ENCODE measurements at regions not wholly inside any gene's neighbourhood (a gene's known extent, or its start where the extent isn't known, plus 50 kb on each side); places are given as distances from the start of the nearest gene placed in this dataset.
"Not testable (repeated sequence)": the region's sequence is repeated elsewhere in the genome, so short reads cannot be mapped to it uniquely, and the experiment has no call there.

DNA sequence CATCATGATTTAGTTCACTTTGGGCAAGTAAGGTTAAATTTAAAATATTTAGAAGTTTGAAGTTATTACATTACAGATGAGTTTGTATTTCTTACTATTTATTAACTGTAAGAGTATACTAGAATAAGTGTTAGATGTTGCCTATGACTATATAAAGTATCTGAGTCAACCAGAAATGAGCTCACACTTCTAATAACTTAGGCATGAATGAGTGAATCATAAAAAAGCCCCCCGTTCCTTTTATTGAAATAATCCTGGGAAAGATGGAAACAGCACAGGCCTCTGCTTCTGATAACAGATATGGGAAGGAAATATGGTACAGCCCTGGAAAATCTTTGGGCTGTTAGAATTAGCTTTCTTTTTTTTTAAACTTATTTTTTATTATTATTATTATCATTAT, 66.6 kb upstream of the TGFBR2 start:
- peaks cover 22% of the 10 kb centered on the region for H3K9me3 Mint-ChIP-seq
- DNase-seq (ENCODE audit: low spot score) (no peak), ATAC-seq (no peak)
- TF ChIP-seq, protein P1, sequence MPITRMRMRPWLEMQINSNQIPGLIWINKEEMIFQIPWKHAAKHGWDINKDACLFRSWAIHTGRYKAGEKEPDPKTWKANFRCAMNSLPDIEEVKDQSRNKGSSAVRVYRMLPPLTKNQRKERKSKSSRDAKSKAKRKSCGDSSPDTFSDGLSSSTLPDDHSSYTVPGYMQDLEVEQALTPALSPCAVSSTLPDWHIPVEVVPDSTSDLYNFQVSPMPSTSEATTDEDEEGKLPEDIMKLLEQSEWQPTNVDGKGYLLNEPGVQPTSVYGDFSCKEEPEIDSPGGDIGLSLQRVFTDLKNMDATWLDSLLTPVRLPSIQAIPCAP (CRISPR knock-in tag; IDR thresholded peaks at IDR 0.05) = no peak
- TF ChIP-seq GTF2I (CRISPR knock-in tag; conservative IDR thresholded peaks at IDR 0.05) = no peak
- TF ChIP-seq, protein P2, sequence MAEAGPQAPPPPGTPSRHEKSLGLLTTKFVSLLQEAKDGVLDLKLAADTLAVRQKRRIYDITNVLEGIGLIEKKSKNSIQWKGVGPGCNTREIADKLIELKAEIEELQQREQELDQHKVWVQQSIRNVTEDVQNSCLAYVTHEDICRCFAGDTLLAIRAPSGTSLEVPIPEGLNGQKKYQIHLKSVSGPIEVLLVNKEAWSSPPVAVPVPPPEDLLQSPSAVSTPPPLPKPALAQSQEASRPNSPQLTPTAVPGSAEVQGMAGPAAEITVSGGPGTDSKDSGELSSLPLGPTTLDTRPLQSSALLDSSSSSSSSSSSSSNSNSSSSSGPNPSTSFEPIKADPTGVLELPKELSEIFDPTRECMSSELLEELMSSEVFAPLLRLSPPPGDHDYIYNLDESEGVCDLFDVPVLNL (CRISPR knock-in tag; IDR thresholded peaks at IDR 0.05; ENCODE audit: borderline replicate concordance, low read depth) = no peak
- TF ChIP-seq, protein P3, sequence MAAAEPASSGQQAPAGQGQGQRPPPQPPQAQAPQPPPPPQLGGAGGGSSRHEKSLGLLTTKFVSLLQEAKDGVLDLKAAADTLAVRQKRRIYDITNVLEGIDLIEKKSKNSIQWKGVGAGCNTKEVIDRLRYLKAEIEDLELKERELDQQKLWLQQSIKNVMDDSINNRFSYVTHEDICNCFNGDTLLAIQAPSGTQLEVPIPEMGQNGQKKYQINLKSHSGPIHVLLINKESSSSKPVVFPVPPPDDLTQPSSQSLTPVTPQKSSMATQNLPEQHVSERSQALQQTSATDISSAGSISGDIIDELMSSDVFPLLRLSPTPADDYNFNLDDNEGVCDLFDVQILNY (CRISPR knock-in tag; IDR thresholded peaks at IDR 0.05) = no peak
- TF ChIP-seq, protein P4, sequence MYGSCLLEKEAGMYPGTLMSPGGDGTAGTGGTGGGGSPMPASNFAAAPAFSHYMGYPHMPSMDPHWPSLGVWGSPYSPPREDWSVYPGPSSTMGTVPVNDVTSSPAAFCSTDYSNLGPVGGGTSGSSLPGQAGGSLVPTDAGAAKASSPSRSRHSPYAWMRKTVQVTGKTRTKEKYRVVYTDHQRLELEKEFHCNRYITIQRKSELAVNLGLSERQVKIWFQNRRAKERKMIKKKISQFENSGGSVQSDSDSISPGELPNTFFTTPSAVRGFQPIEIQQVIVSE (CRISPR knock-in tag; IDR thresholded peaks at IDR 0.05; ENCODE audit: borderline replicate concordance) = no peak
- TF ChIP-seq ZNF423 (CRISPR knock-in tag; IDR thresholded peaks at IDR 0.05) = no peak
- TF ChIP-seq ZNF219 (CRISPR knock-in tag; IDR thresholded peaks at IDR 0.05; ENCODE audit: borderline replicate concordance) = no peak
- no peak for TF ChIP-seq EMX1 (CRISPR knock-in tag; IDR thresholded peaks at IDR 0.05)
- no peak for TF ChIP-seq ZNF671 (CRISPR knock-in tag; IDR thresholded peaks at IDR 0.05)
- TF ChIP-seq, protein P5, sequence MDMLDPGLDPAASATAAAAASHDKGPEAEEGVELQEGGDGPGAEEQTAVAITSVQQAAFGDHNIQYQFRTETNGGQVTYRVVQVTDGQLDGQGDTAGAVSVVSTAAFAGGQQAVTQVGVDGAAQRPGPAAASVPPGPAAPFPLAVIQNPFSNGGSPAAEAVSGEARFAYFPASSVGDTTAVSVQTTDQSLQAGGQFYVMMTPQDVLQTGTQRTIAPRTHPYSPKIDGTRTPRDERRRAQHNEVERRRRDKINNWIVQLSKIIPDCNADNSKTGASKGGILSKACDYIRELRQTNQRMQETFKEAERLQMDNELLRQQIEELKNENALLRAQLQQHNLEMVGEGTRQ (CRISPR knock-in tag; IDR thresholded peaks at IDR 0.05) = no peak
- TF ChIP-seq ZNF232 (CRISPR knock-in tag; IDR thresholded peaks at IDR 0.05) = no peak
- peaks cover 2% of the 10 kb centered on the region; the same call in 1 of the 2 replicates for H3K27me3 Mint-ChIP-seq (ENCODE audit: low read depth)
- POLR2A ChIA-PET = no interaction called here
- peaks cover 7% of the 10 kb centered on the region for H3K4me1 Mint-ChIP-seq
- peaks cover 4% of the 10 kb centered on the region for H3K36me3 Mint-ChIP-seq
- H3K27ac Mint-ChIP-seq = no peak overlapping the region
- CTCF ChIA-PET = no interaction called here
- no peak overlapping the region for H3K4me3 Mint-ChIP-seq

DNA sequence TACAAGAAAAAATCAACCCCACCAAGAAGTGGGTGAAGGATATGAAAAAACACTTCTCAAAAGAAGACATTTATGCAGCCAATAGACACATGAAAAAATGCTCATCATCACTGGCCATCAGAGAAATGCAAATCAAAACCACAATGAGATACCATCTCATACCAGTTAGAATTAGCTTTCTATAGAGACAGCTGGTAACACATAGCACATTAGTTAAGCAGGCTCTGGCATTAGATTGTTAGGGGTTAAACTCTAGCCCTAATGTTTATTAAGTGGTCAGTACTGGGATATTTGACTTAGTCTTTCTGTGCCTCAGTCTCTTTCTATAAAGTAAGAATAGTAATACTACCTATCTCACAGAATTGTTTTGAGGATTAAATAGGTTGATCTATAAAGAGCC, 65.2 kb upstream of the TGFBR2 start:
- DNase-seq (ENCODE audit: low spot score); H3K27ac Mint-ChIP-seq; H3K4me3 Mint-ChIP-seq; POLR2A ChIA-PET; H3K27me3 Mint-ChIP-seq (ENCODE audit: low read depth); CTCF ChIA-PET; ATAC-seq; H3K36me3 Mint-ChIP-seq: not testable (repeated sequence)
- H3K4me1 Mint-ChIP-seq = peaks cover 13% of the 10 kb centered on the region
- H3K9me3 Mint-ChIP-seq = peaks cover 20% of the 10 kb centered on the region

DNA sequence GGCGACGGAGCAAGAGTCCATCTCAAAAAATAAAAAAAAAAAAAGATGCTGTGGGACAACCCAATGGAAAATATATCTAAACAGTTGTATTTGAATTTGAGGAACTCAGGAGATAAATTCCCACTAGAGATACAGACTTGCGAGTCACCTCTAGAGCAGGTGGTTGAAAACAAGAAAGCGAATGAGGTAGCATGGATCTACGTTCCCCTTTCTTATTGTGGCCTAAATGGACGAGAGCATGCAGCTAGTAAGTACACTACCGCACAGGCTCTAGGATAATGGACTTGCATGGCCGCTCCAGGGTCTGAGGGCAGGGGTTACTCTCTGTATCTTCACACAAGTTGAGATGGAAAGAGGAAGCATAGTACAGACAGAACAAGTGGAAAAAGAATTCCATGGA, 63.5 kb upstream of the TGFBR2 start:
- no peak overlapping the region for H3K4me3 Mint-ChIP-seq
- CTCF ChIA-PET = no interaction called here
- no peak overlapping the region for H3K27ac Mint-ChIP-seq
- H3K4me1 Mint-ChIP-seq = peaks cover 14% of the 10 kb centered on the region
- peaks cover 13% of the 10 kb centered on the region for H3K36me3 Mint-ChIP-seq
- ATAC-seq (no peak), DNase-seq (ENCODE audit: low spot score) (no peak)
- POLR2A ChIA-PET = no interaction called here
- peaks cover 2% of the 10 kb centered on the region; the same call in 1 of the 2 replicates for H3K27me3 Mint-ChIP-seq (ENCODE audit: low read depth)
- H3K9me3 Mint-ChIP-seq = peaks cover 19% of the 10 kb centered on the region
- TF ChIP-seq, protein P6, sequence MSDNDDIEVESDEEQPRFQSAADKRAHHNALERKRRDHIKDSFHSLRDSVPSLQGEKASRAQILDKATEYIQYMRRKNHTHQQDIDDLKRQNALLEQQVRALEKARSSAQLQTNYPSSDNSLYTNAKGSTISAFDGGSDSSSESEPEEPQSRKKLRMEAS (CRISPR knock-in tag; IDR thresholded peaks at IDR 0.05) = no peak
- TF ChIP-seq RORB (CRISPR knock-in tag; IDR thresholded peaks at IDR 0.05) (no peak), JUN (CRISPR knock-in tag; IDR thresholded peaks at IDR 0.05) (no peak), TEAD4 (CRISPR knock-in tag; IDR thresholded peaks at IDR 0.05) (no peak), TP53 (CRISPR knock-in tag; IDR thresholded peaks at IDR 0.05) (no peak), JAZF1 (CRISPR knock-in tag; IDR thresholded peaks at IDR 0.05) (no peak), GTF2I (CRISPR knock-in tag; conservative IDR thresholded peaks at IDR 0.05) (no peak)
- TF ChIP-seq, protein P7, sequence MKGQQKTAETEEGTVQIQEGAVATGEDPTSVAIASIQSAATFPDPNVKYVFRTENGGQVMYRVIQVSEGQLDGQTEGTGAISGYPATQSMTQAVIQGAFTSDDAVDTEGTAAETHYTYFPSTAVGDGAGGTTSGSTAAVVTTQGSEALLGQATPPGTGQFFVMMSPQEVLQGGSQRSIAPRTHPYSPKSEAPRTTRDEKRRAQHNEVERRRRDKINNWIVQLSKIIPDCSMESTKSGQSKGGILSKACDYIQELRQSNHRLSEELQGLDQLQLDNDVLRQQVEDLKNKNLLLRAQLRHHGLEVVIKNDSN (CRISPR knock-in tag; IDR thresholded peaks at IDR 0.05) = no peak
- TF ChIP-seq, protein P8, sequence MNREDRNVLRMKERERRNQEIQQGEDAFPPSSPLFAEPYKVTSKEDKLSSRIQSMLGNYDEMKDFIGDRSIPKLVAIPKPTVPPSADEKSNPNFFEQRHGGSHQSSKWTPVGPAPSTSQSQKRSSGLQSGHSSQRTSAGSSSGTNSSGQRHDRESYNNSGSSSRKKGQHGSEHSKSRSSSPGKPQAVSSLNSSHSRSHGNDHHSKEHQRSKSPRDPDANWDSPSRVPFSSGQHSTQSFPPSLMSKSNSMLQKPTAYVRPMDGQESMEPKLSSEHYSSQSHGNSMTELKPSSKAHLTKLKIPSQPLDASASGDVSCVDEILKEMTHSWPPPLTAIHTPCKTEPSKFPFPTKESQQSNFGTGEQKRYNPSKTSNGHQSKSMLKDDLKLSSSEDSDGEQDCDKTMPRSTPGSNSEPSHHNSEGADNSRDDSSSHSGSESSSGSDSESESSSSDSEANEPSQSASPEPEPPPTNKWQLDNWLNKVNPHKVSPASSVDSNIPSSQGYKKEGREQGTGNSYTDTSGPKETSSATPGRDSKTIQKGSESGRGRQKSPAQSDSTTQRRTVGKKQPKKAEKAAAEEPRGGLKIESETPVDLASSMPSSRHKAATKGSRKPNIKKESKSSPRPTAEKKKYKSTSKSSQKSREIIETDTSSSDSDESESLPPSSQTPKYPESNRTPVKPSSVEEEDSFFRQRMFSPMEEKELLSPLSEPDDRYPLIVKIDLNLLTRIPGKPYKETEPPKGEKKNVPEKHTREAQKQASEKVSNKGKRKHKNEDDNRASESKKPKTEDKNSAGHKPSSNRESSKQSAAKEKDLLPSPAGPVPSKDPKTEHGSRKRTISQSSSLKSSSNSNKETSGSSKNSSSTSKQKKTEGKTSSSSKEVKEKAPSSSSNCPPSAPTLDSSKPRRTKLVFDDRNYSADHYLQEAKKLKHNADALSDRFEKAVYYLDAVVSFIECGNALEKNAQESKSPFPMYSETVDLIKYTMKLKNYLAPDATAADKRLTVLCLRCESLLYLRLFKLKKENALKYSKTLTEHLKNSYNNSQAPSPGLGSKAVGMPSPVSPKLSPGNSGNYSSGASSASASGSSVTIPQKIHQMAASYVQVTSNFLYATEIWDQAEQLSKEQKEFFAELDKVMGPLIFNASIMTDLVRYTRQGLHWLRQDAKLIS (CRISPR knock-in tag; IDR thresholded peaks at IDR 0.05; ENCODE audit: borderline replicate concordance) = no peak
- TF ChIP-seq, protein P9, sequence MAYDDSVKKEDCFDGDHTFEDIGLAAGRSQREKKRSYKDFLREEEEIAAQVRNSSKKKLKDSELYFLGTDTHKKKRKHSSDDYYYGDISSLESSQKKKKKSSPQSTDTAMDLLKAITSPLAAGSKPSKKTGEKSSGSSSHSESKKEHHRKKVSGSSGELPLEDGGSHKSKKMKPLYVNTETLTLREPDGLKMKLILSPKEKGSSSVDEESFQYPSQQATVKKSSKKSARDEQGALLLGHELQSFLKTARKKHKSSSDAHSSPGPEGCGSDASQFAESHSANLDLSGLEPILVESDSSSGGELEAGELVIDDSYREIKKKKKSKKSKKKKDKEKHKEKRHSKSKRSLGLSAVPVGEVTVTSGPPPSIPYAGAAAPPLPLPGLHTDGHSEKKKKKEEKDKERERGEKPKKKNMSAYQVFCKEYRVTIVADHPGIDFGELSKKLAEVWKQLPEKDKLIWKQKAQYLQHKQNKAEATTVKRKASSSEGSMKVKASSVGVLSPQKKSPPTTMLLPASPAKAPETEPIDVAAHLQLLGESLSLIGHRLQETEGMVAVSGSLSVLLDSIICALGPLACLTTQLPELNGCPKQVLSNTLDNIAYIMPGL (CRISPR knock-in tag; IDR thresholded peaks at IDR 0.05) = no peak
- TF ChIP-seq, protein P10, sequence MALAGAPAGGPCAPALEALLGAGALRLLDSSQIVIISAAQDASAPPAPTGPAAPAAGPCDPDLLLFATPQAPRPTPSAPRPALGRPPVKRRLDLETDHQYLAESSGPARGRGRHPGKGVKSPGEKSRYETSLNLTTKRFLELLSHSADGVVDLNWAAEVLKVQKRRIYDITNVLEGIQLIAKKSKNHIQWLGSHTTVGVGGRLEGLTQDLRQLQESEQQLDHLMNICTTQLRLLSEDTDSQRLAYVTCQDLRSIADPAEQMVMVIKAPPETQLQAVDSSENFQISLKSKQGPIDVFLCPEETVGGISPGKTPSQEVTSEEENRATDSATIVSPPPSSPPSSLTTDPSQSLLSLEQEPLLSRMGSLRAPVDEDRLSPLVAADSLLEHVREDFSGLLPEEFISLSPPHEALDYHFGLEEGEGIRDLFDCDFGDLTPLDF (CRISPR knock-in tag; IDR thresholded peaks at IDR 0.05) = no peak
